Mesenchymal stem cell (in vitro differentiated cells and primary cell): ENCODE measurements at regions not wholly inside any gene's neighbourhood (a gene's known extent, or its start where the extent isn't known, plus 50 kb on each side); places are given as distances from the start of the nearest gene placed in this dataset.

Source experiments
- DNase-seq: peaks from one replicate; pipeline ENCODE4 v3.0.0-alpha.2; 2013
- H2AFZ ChIP-seq: one replicate; pipeline ENCODE4 v1.6.1; 2013; ENCODE audit warnings: low read depth, mild to moderate bottlenecking, control low read depth, inconsistent platforms, low read length, moderate library complexity
- H2AK5ac ChIP-seq: 2 replicates; pipeline ENCODE4 v1.6.1; 2013; ENCODE audit warnings: low read length, moderate library complexity, mild to moderate bottlenecking, inconsistent platforms; ENCODE audit not compliant: severe bottlenecking
- H2BK120ac ChIP-seq: one replicate; pipeline ENCODE4 v1.6.1; 2013; ENCODE audit warnings: low read depth, mild to moderate bottlenecking, inconsistent platforms, low read length, moderate library complexity
- H2BK12ac ChIP-seq, 2 experiments: one replicate each; pipeline ENCODE4 v1.6.1; 2013; ENCODE audit warnings: inconsistent platforms in 2 of 2, low read length in 2 of 2, mild to moderate bottlenecking in 2 of 2, moderate library complexity in 2 of 2, control low read depth in 1 of 2
- H2BK15ac ChIP-seq: one replicate; pipeline ENCODE4 v1.6.1; 2013; ENCODE audit warnings: mild to moderate bottlenecking, low read depth, inconsistent platforms; ENCODE audit not compliant: poor library complexity, severe bottlenecking
- H2BK5ac ChIP-seq: 2 replicates; pipeline ENCODE4 v1.6.1; 2013; ENCODE audit warnings: low read depth, mild to moderate bottlenecking, low read length, control low read depth, inconsistent platforms; ENCODE audit not compliant: poor library complexity, severe bottlenecking
- H3K14ac ChIP-seq, 2 experiments: one replicate each; pipeline ENCODE4 v1.6.1; 2013; ENCODE audit warnings: inconsistent platforms in 2 of 2, low read length in 2 of 2, control low read depth in 1 of 2, mild to moderate bottlenecking in 1 of 2, moderate library complexity in 1 of 2
- H3K18ac ChIP-seq, 2 experiments: one replicate each; pipeline ENCODE4 v1.6.1; 2013; ENCODE audit warnings: inconsistent platforms in 2 of 2, low read length in 2 of 2, control low read depth in 1 of 2, low read depth in 1 of 2, mild to moderate bottlenecking in 1 of 2
- H3K23ac ChIP-seq, 2 experiments: one replicate each; pipeline ENCODE4 v1.6.1; 2013; ENCODE audit warnings: inconsistent platforms in 2 of 2, low read length in 2 of 2, mild to moderate bottlenecking in 2 of 2, moderate library complexity in 2 of 2, control low read depth in 1 of 2
- H3K27ac ChIP-seq: 2 replicates; pipeline ENCODE4 v1.5.1; 2013; ENCODE audit warnings: mild to moderate bottlenecking, moderate library complexity, low read length, control low read depth, inconsistent platforms; ENCODE audit not compliant: poor library complexity, severe bottlenecking
- H3K27me3 ChIP-seq, 2 experiments: 2 replicates each; pipeline versions ENCODE4 v1.6.1 to v1.7.0; 2013; ENCODE audit warnings: low read length in 2 of 2, mild to moderate bottlenecking in 2 of 2, moderate library complexity in 2 of 2, control low read depth in 1 of 2, inconsistent platforms in 1 of 2; ENCODE audit not compliant: control insufficient read depth in 1 of 2, insufficient read depth in 1 of 2
- H3K36me3 ChIP-seq, 2 experiments: 2 replicates each; pipeline versions ENCODE4 v1.6.1 to v1.7.0; 2013; ENCODE audit warnings: low read length in 2 of 2, control low read depth in 1 of 2, inconsistent platforms in 1 of 2, low read depth in 1 of 2, mild to moderate bottlenecking in 1 of 2; ENCODE audit not compliant: insufficient read depth in 2 of 2, control insufficient read depth in 1 of 2
- H3K4ac ChIP-seq, 2 experiments: one replicate each; pipeline ENCODE4 v1.6.1; 2013; ENCODE audit warnings: inconsistent platforms in 2 of 2, low read length in 2 of 2, mild to moderate bottlenecking in 2 of 2, moderate library complexity in 2 of 2, control low read depth in 1 of 2, low read depth in 1 of 2
- H3K4me1 ChIP-seq: 2 replicates; pipeline ENCODE4 v1.6.1; 2013; ENCODE audit warnings: low read depth, low read length, control low read depth; ENCODE audit not compliant: control insufficient read depth, insufficient read depth
- H3K4me2 ChIP-seq: 2 replicates; pipeline ENCODE4 v1.6.1; 2013; ENCODE audit warnings: low read length, mild to moderate bottlenecking, inconsistent platforms; ENCODE audit not compliant: poor library complexity, severe bottlenecking
- H3K4me3 ChIP-seq, 2 experiments: 2 replicates each; pipeline versions ENCODE4 v1.5.1 to v1.7.0; 2013; ENCODE audit warnings: low read length in 2 of 2, mild to moderate bottlenecking in 2 of 2, control low read depth in 1 of 2, low read depth in 1 of 2; ENCODE audit not compliant: insufficient read depth in 1 of 2
- H3K79me1 ChIP-seq: replicated peaks from 2 replicates; pipeline ENCODE4 v1.6.1; 2013; ENCODE audit warnings: mild to moderate bottlenecking, control low read depth, low read length, inconsistent platforms; ENCODE audit not compliant: poor library complexity, severe bottlenecking
- H3K9ac ChIP-seq: 2 replicates; pipeline ENCODE4 v1.7.0; 2013; ENCODE audit warnings: mild to moderate bottlenecking, low read length, moderate library complexity
- H3K9me3 ChIP-seq: 2 replicates; pipeline ENCODE4 v1.7.0; 2013; ENCODE audit warnings: mild to moderate bottlenecking, low read length; ENCODE audit not compliant: control insufficient read depth
- H4K8ac ChIP-seq: one replicate; pipeline ENCODE4 v1.6.1; 2013; ENCODE audit warnings: inconsistent platforms, mild to moderate bottlenecking, low read length, moderate library complexity
- H4K91ac ChIP-seq: one replicate; pipeline ENCODE4 v1.6.1; 2013; ENCODE audit warnings: mild to moderate bottlenecking, low read length, inconsistent platforms
- WGBS: methylation state at CpG from one replicate; pipeline ENCODE4 v1.1.7; 2013; ENCODE audit warnings: mixed read lengths; 5-methylcytosine and 5-hydroxymethylcytosine counted together

- Histone ChIP-seq H3K9me3 (no peaks in the 10 kb centered on the region), H2BK12ac (no peak overlapping the region), H3K4me1 (no peaks in the 10 kb centered on the region), H3K18ac (no peak overlapping the region), H3K14ac (no peak overlapping the region), H2AFZ (no peak overlapping the region), H3K79me1 (no peaks in the 10 kb centered on the region), H2AK5ac (no peak overlapping the region), H4K8ac (no peak overlapping the region), H2BK120ac (no peak overlapping the region), H4K91ac (no peak overlapping the region), H2BK15ac (no peak overlapping the region), H3K4me2 (no peak overlapping the region), H3K27ac (no peak overlapping the region), H3K9ac (no peak overlapping the region), H3K23ac (no peak overlapping the region), H3K36me3 (no peaks in the 10 kb centered on the region), H3K4me3 (no peak overlapping the region), H2BK5ac (no peak overlapping the region), H3K4ac (no peak overlapping the region), H3K27me3 (no peaks in the 10 kb centered on the region)
- DNase-seq: no peak
- 69% methylated on average over 4 of the region's 4 CpGs for WGBS
Measured at GRCh38 chr7:50156163-50156562, 63.1 kb upstream of the ZPBP start.

- no peak overlapping the region for H2BK12ac ChIP-seq
- H3K27me3 ChIP-seq: no peaks in the 10 kb centered on the region
- no peaks in the 10 kb centered on the region for H3K79me1 ChIP-seq
- no peak overlapping the region for H3K4ac ChIP-seq
- no peak overlapping the region for H3K18ac ChIP-seq
- no peaks in the 10 kb centered on the region for H3K36me3 ChIP-seq
- no peak overlapping the region for H3K23ac ChIP-seq
- no peak overlapping the region for H2AFZ ChIP-seq
- no peaks in the 10 kb centered on the region for H3K9me3 ChIP-seq
- no peak overlapping the region for H3K4me2 ChIP-seq
- no peak overlapping the region for H2BK15ac ChIP-seq
- no peak overlapping the region for H2AK5ac ChIP-seq
- no peak overlapping the region for H3K14ac ChIP-seq
- H3K9ac ChIP-seq: no peak overlapping the region
- no peak overlapping the region for H3K27ac ChIP-seq
- no peak overlapping the region for H4K91ac ChIP-seq
- WGBS: 74% methylated on average over 4 of the region's 6 CpGs
- H2BK120ac ChIP-seq: no peak overlapping the region
- no peak overlapping the region for H4K8ac ChIP-seq
- no peak overlapping the region for H2BK5ac ChIP-seq
- H3K4me3 ChIP-seq: no peak overlapping the region
- no peaks in the 10 kb centered on the region for H3K4me1 ChIP-seq
- no peak for DNase-seq
Measured at GRCh38 chr7:50155755-50156154, 62.7 kb upstream of the ZPBP start.

- Histone ChIP-seq H2BK12ac (no peak overlapping the region), H3K9ac (no peak overlapping the region), H3K4ac (no peak overlapping the region), H3K18ac (no peak overlapping the region), H2AFZ (no peak overlapping the region), H3K27ac (no peak overlapping the region), H2BK120ac (no peak overlapping the region), H3K79me1 (no peaks in the 10 kb centered on the region), H2AK5ac (no peak overlapping the region), H3K9me3 (no peaks in the 10 kb centered on the region), H4K8ac (no peak overlapping the region), H3K36me3 (no peaks in the 10 kb centered on the region), H2BK15ac (no peak overlapping the region), H3K4me1 (no peaks in the 10 kb centered on the region), H3K27me3 (peaks cover 0 to 10% of the 10 kb centered on the region in 2 experiments), H3K4me2 (no peak overlapping the region), H3K14ac (no peak overlapping the region), H2BK5ac (no peak overlapping the region), H3K4me3 (no peak overlapping the region), H4K91ac (no peak overlapping the region), H3K23ac (no peak overlapping the region)
- 92% methylated on average over 6 of the region's 6 CpGs for WGBS
- DNase-seq: no peak
Measured at GRCh38 chr7:50153995-50154394, 60.9 kb upstream of the ZPBP start.

- Histone ChIP-seq H4K91ac (no peak overlapping the region), H3K4ac (no peak overlapping the region), H3K23ac (no peak overlapping the region), H3K18ac (no peak overlapping the region), H2BK120ac (no peak overlapping the region), H3K14ac (no peak overlapping the region), H2BK15ac (no peak overlapping the region), H2BK12ac (no peak overlapping the region), H2BK5ac (no peak overlapping the region), H3K9ac (no peak overlapping the region), H3K4me2 (no peak overlapping the region), H2AFZ (no peak overlapping the region), H3K36me3 (no peaks in the 10 kb centered on the region), H3K4me3 (no peak overlapping the region), H3K79me1 (no peaks in the 10 kb centered on the region), H4K8ac (no peak overlapping the region), H2AK5ac (no peak overlapping the region), H3K27me3 (peaks cover 0 to 15% of the 10 kb centered on the region in 2 experiments), H3K4me1 (no peaks in the 10 kb centered on the region), H3K9me3 (no peaks in the 10 kb centered on the region), H3K27ac (no peak overlapping the region)
- peak; percentile 3 for DNase-seq
Measured at GRCh38 chr7:50153148-50153547, 60.1 kb upstream of the ZPBP start.
